AG09309 (cell line): ENCODE measurements at regions not wholly inside any gene's neighbourhood (a gene's known extent, or its start where the extent isn't known, plus 50 kb on each side); places are given as distances from the start of the nearest gene placed in this dataset.

Experiments used
- DNase-seq: peaks from one replicate; pipeline ENCODE4 v3.0.0-alpha.2; 2010; ENCODE audit warnings: low read depth
- H3K4me3 ChIP-seq: 2 replicates; pipeline ENCODE4 v1.5.1; 2011; ENCODE audit warnings: mild to moderate bottlenecking, low read depth, low read length, moderate library complexity; ENCODE audit not compliant: control insufficient read depth
- CTCF ChIP-seq: IDR thresholded peaks from 2 replicates; pipeline ENCODE4 v1.5.1; 2011; ENCODE audit warnings: mild to moderate bottlenecking, low read depth, low read length, inconsistent platforms; ENCODE audit not compliant: insufficient read depth, control insufficient read depth; ENCODE audit errors: missing control alignments

GRCh38 chr1:78755986-78756385, 106.4 kb downstream of the IFI44 start:
- H3K4me3 ChIP-seq, result no peak overlapping the region
- TF ChIP-seq CTCF, result no peak
- DNase-seq, result no peak

DNA sequence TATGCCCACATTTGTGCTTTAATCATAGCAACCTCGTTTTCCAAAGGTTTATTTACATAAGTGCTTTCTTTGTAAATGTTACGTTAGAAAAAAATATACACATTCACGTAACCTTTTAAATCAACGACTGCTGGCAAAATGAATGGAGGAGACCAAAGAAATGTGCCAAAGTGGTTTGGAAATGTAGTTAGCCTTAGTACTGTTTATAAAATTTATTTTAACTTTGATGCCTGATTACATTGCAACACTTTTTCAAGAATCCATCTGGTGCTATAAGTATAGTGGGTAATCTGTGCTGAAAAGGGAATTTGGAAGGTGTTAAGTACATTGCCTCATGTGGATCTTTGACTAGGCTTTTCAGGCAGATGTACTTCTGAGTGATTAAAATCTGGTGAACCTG, 108.9 kb downstream of the IFI44 start:
- DNase-seq, result no peak
- H3K4me3 ChIP-seq, result no peak overlapping the region
- no peak for TF ChIP-seq CTCF

- no peak for TF ChIP-seq CTCF
- no peak overlapping the region for H3K4me3 ChIP-seq
- no peak for DNase-seq
Measured at GRCh38 chr1:78759881-78760280, 110.2 kb downstream of the IFI44 start.

- no peak for DNase-seq
- no peak overlapping the region for H3K4me3 ChIP-seq
- no peak for TF ChIP-seq CTCF
Measured at GRCh38 chr1:78760858-78761257, 111.2 kb downstream of the IFI44 start.

GRCh38 chr1:78762113-78762512, 112.5 kb downstream of the IFI44 start:
- TF ChIP-seq CTCF, result no peak

DNA sequence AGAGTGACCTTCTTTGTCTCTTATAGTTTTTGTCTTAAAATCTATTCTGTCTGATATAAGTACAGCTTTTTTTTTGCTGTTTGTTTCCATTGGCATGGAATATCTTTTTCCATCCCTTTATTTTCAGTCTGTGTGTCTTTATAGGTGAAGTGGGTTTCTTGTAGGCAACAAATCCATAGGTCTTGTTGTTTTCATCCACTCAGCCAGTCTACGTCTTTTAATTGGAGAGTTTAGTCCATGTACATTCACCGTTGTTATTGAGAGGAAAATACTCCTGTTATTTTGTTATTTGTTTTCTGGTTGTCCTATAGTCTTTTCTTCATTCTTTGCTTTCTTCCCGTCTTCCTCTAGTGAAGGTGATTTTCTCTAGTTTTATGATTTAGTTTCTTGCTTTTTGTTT, 115.9 kb downstream of the IFI44 start:
- no peak for TF ChIP-seq CTCF
- H3K4me3 ChIP-seq, result no peak overlapping the region
- no peak for DNase-seq

More at GRCh38 chr1:78762113-78762512, 112.5 kb downstream of the IFI44 start:
- no peak overlapping the region for H3K4me3 ChIP-seq
- no peak for DNase-seq

DNA sequence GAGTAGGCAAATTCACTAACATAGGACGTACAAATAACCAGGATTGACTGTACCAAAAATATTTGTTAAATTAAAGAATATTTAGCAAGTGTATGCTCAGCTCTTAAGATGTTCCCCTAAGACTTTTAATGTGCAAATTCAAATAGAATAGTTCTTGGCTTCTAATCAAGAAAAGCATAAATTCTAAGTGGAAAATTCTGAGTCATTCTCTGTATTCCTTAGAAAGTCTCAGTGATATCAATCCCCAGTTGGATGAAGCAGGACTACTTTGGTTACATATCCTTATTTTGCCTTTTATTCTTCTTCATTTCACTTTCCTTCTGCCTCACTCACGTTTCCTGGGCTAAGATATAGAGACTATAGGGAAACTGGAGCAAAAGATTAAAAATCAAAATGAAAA, 130.2 kb downstream of the IFI44 start:
- no peak for DNase-seq
- no peak overlapping the region for H3K4me3 ChIP-seq
- no peak for TF ChIP-seq CTCF
